Keratinocyte (primary cell): ENCODE measurements at regions not wholly inside any gene's neighbourhood (a gene's known extent, or its start where the extent isn't known, plus 50 kb on each side); places are given as distances from the start of the nearest gene placed in this dataset.

Experiments
- DNase-seq: peaks from one replicate; pipeline ENCODE4 v3.0.0-alpha.2; 2011; ENCODE audit warnings: low read depth, missing footprints, low spot score
- FAIRE-seq: peaks from 2 replicates; lab custom pipeline; 2011; peaks lifted over from hg19 to GRCh38; lab: Jason Lieb, UNC
- H2AFZ ChIP-seq: 2 replicates; pipeline ENCODE4 v1.6.0; 2012; ENCODE audit warnings: low read length, control low read depth, inconsistent platforms; ENCODE audit not compliant: control insufficient read depth
- H3K27ac ChIP-seq: 2 replicates; pipeline ENCODE4 v1.5.1; 2011; ENCODE audit warnings: low read length; ENCODE audit not compliant: control insufficient read depth, insufficient read depth
- H3K27me3 ChIP-seq: 3 replicates; pipeline ENCODE4 v1.6.0; 2011; ENCODE audit warnings: low read length; ENCODE audit not compliant: control insufficient read depth, insufficient read depth; ENCODE audit errors: extremely low read depth
- H3K36me3 ChIP-seq, 2 experiments: 2 replicates in 1 of 2; 3 replicates in 1 of 2; pipeline ENCODE4 v1.5.1; 2011; ENCODE audit warnings: low read length in 2 of 2, mild to moderate bottlenecking in 1 of 2; ENCODE audit not compliant: control insufficient read depth in 2 of 2, insufficient read depth in 2 of 2; ENCODE audit errors: extremely low read depth in 1 of 2
- H3K4me1 ChIP-seq: 3 replicates; pipeline ENCODE4 v1.5.1; 2011; ENCODE audit warnings: low read length; ENCODE audit not compliant: control insufficient read depth, insufficient read depth; ENCODE audit errors: extremely low read depth
- H3K4me2 ChIP-seq: 3 replicates; pipeline ENCODE4 v1.6.0; 2011; ENCODE audit warnings: low read depth, low read length; ENCODE audit not compliant: control insufficient read depth, insufficient read depth; ENCODE audit errors: extremely low read depth
- H3K4me3 ChIP-seq, 3 experiments: fragments of 200-600 bp in 1 of 3; sonication (generic) in 1 of 3; 2 replicates in 2 of 3; 3 replicates in 1 of 3; pipeline ENCODE4 v1.5.1; 2011 to 2016; ENCODE audit warnings: low read length in 3 of 3, mild to moderate bottlenecking in 3 of 3, control low read depth in 2 of 3, inconsistent platforms in 1 of 3, low read depth in 1 of 3, mixed read lengths in 1 of 3, mixed run types in 1 of 3, moderate library complexity in 1 of 3; ENCODE audit not compliant: control insufficient read depth in 2 of 3, insufficient read depth in 2 of 3; ENCODE audit errors: extremely low read depth in 1 of 3
- H3K79me2 ChIP-seq: 2 replicates; pipeline ENCODE4 v1.6.0; 2012; ENCODE audit warnings: low read length; ENCODE audit not compliant: control insufficient read depth, insufficient read depth
- H3K9ac ChIP-seq: 3 replicates; pipeline ENCODE4 v1.6.0; 2011; ENCODE audit warnings: low read length; ENCODE audit not compliant: control insufficient read depth, insufficient read depth; ENCODE audit errors: extremely low read depth
- H3K9me1 ChIP-seq: 3 replicates; pipeline ENCODE4 v1.6.0; 2011; ENCODE audit warnings: low read length; ENCODE audit not compliant: control insufficient read depth, insufficient read depth; ENCODE audit errors: extremely low read depth
- H3K9me3 ChIP-seq: 2 replicates; pipeline ENCODE4 v1.5.1; 2012; ENCODE audit warnings: low read depth, low read length; ENCODE audit not compliant: control insufficient read depth
- H4K20me1 ChIP-seq: 3 replicates; pipeline ENCODE4 v1.6.0; 2011; ENCODE audit warnings: low read length; ENCODE audit not compliant: control insufficient read depth, insufficient read depth; ENCODE audit errors: extremely low read depth
- EZH2 ChIP-seq: IDR thresholded peaks from one replicate; pipeline ENCODE4 v1.6.1; 2012; ENCODE audit warnings: inconsistent platforms, mild to moderate bottlenecking, low read length, moderate library complexity
- dilution Hi-C: fragments of 300-500 bp; cut with MboI; formaldehyde crosslinking; loops from one replicate; pipeline ENCODE4 v1.7.0; 2020; ENCODE audit warnings: low sequenced_read_pairs; ENCODE audit not compliant: extremely low pct_ligation_motif_present
- TF ChIP-seq, protein P1 (sequence below), 3 experiments: IDR thresholded peaks in 1 of 3; conservative IDR thresholded peaks in 1 of 3; optimal IDR thresholded peaks in 1 of 3; 2 replicates in 2 of 3; 3 replicates in 1 of 3; pipeline versions ENCODE3 to v1.5.1; 2011; ENCODE audit warnings: low read length in 3 of 3, mild to moderate bottlenecking in 3 of 3, moderate library complexity in 2 of 3, control low read depth in 1 of 3, inconsistent platforms in 1 of 3; ENCODE audit not compliant: insufficient read depth in 2 of 3; ENCODE audit errors: extremely low read depth in 1 of 3

GRCh38 chr16:61024180-61024900, 1011.9 kb downstream of the CDH8 start:
- H3K4me1 ChIP-seq = no peaks in the 10 kb centered on the region
- H3K27ac ChIP-seq = no peak overlapping the region
- dilution Hi-C loops = no loop called here
- no peak for FAIRE-seq
- H3K9ac ChIP-seq = no peak overlapping the region
- H3K4me3 ChIP-seq = no peak overlapping the region
- H3K36me3 ChIP-seq = no peaks in the 10 kb centered on the region
- no peaks in the 10 kb centered on the region for H3K79me2 ChIP-seq
- DNase-seq = no peak
- H2AFZ ChIP-seq = no peak overlapping the region
- H3K9me3 ChIP-seq = no peaks in the 10 kb centered on the region
- no peaks in the 10 kb centered on the region for H3K27me3 ChIP-seq
- no peaks in the 10 kb centered on the region for H3K9me1 ChIP-seq
- no peaks in the 10 kb centered on the region for H4K20me1 ChIP-seq
- H3K4me2 ChIP-seq = no peak overlapping the region
- TF ChIP-seq, protein P1, sequence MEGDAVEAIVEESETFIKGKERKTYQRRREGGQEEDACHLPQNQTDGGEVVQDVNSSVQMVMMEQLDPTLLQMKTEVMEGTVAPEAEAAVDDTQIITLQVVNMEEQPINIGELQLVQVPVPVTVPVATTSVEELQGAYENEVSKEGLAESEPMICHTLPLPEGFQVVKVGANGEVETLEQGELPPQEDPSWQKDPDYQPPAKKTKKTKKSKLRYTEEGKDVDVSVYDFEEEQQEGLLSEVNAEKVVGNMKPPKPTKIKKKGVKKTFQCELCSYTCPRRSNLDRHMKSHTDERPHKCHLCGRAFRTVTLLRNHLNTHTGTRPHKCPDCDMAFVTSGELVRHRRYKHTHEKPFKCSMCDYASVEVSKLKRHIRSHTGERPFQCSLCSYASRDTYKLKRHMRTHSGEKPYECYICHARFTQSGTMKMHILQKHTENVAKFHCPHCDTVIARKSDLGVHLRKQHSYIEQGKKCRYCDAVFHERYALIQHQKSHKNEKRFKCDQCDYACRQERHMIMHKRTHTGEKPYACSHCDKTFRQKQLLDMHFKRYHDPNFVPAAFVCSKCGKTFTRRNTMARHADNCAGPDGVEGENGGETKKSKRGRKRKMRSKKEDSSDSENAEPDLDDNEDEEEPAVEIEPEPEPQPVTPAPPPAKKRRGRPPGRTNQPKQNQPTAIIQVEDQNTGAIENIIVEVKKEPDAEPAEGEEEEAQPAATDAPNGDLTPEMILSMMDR (optimal IDR thresholded peaks at IDR 0.05 in 1 of 3, IDR thresholded peaks at IDR 0.05 in 1 of 3, conservative IDR thresholded peaks at IDR 0.05 in 1 of 3; ENCODE audit: extremely low read depth in 1 of 3, insufficient read depth in 2 of 3, low read length in 3 of 3) = no peak
- no peak for TF ChIP-seq EZH2

DNA sequence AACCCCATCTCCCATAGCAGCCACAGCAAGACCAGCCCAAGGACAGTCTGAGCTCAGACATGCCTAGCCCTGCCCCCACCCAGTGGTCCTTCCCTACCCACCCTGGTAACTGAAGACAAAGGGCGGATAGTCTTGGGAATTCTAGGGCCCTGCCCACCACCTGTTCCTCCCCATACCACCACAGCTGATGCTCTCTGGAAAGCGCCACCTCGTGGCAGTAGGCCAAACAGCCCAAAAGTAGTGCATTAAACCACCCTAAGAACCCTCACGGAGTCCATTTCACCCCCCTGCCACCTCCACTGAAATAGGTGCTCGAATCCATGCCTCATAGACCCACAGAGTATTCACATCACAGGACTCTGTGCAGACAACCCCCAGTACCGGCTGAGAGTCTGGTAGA, 1021.4 kb downstream of the CDH8 start:
- H3K27me3 ChIP-seq = no peaks in the 10 kb centered on the region
- no peak for FAIRE-seq
- dilution Hi-C loops = no loop called here

More for the DNA sequence above, 1021.4 kb downstream of the CDH8 start:
- Histone ChIP-seq H3K9me3 (no peaks in the 10 kb centered on the region), H3K4me2 (no peak overlapping the region), H2AFZ (no peak overlapping the region), H3K27ac (no peak overlapping the region), H3K9ac (no peak overlapping the region), H3K79me2 (no peaks in the 10 kb centered on the region), H3K9me1 (no peaks in the 10 kb centered on the region), H3K4me1 (no peaks in the 10 kb centered on the region), H3K36me3 (no peaks in the 10 kb centered on the region), H4K20me1 (no peaks in the 10 kb centered on the region), H3K4me3 (no peak overlapping the region)
- no peak for DNase-seq
- TF ChIP-seq, protein P1 (optimal IDR thresholded peaks at IDR 0.05 in 1 of 3, IDR thresholded peaks at IDR 0.05 in 1 of 3, conservative IDR thresholded peaks at IDR 0.05 in 1 of 3; ENCODE audit: extremely low read depth in 1 of 3, insufficient read depth in 2 of 3, low read length in 3 of 3) = no peak
- no peak for TF ChIP-seq EZH2
